Small intestine (tissue), 7 donors: ENCODE measurements at regions not wholly inside any gene's neighbourhood (a gene's known extent, or its start where the extent isn't known, plus 50 kb on each side); places are given as distances from the start of the nearest gene placed in this dataset.

Source experiments
- DNase-seq, 2 donors: peaks; one replicate each; pipeline versions ENCODE4 v3.0.0 to v3.0.0-alpha.2; 2013
- FAIRE-seq: peaks from 2 replicates; lab custom pipeline; 2012; peaks lifted over from hg19 to GRCh38; lab: Jason Lieb, UNC
- H3K27ac ChIP-seq, 3 donors: one replicate each; pipeline ENCODE4 v1.5.1; 2013; ENCODE audit warnings: low read length in 2 of 3, mild to moderate bottlenecking in 2 of 3, control low read depth in 1 of 3, inconsistent platforms in 1 of 3, low read depth in 1 of 3, moderate library complexity in 1 of 3
- H3K27me3 ChIP-seq, 3 donors: one replicate each; pipeline ENCODE4 v1.6.1; 2013; ENCODE audit warnings: low read length in 3 of 3, inconsistent platforms in 1 of 3; ENCODE audit not compliant: control insufficient read depth in 3 of 3, insufficient read depth in 3 of 3
- H3K36me3 ChIP-seq, 3 donors: one replicate each; pipeline ENCODE4 v1.6.1; 2013; ENCODE audit warnings: low read length in 3 of 3, inconsistent platforms in 1 of 3, low read depth in 1 of 3, mild to moderate bottlenecking in 1 of 3, moderate library complexity in 1 of 3; ENCODE audit not compliant: control insufficient read depth in 3 of 3, insufficient read depth in 2 of 3
- H3K4me1 ChIP-seq, 3 donors: one replicate each; pipeline ENCODE4 v1.6.1; 2013; ENCODE audit warnings: low read length in 2 of 3, inconsistent platforms in 1 of 3, low read depth in 1 of 3, mild to moderate bottlenecking in 1 of 3, moderate library complexity in 1 of 3; ENCODE audit not compliant: control insufficient read depth in 3 of 3, insufficient read depth in 2 of 3
- H3K4me3 ChIP-seq, 3 donors: one replicate each; pipeline ENCODE4 v1.5.1; 2013; ENCODE audit warnings: low read length in 3 of 3, control low read depth in 1 of 3, inconsistent platforms in 1 of 3, low read depth in 1 of 3, mild to moderate bottlenecking in 1 of 3, moderate library complexity in 1 of 3
- H3K9me3 ChIP-seq, 2 donors: one replicate each; pipeline ENCODE4 v1.6.1; 2013; ENCODE audit warnings: low read depth in 1 of 2, low read length in 1 of 2; ENCODE audit not compliant: control insufficient read depth in 2 of 2, insufficient read depth in 1 of 2
- WGBS, 3 donors: extraction: QIAGEN DNeasy Blood & Tissue Kit; methylation state at CpG; one replicate each; pipeline ENCODE4 v1.1.7; 2013; 5-methylcytosine and 5-hydroxymethylcytosine counted together
- donor health status: healthy with polysubstance abuse.
- donor health status: control.
- donor health status: control.
- donor health status: Bipolar disorder and iron deficiency.
- donor health status: healthy.

DNA sequence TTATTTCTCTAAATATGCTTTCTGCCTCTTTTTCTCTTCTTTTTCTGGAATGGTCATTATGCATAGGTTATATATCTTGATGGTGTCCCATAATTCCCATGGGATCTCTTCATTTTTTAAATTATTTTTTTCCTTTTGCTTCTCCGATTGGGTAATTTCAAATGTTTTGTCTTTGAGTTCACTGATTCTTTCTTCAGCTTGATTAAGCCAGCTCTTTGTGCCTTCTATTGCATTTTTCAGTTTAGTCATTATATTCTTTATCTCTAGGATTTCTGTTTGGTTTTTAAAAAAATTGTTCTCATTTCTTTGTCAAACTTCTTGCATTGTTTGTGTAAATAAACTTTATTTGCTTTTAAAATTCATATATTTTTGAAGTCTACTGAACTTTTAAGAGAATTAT, 251.1 kb downstream of the INSIG2 start:
- H3K36me3 ChIP-seq, result no peaks in the 10 kb centered on the region
- FAIRE-seq (no peak), DNase-seq (no peak)
- no peaks in the 10 kb centered on the region for H3K4me1 ChIP-seq
- peaks cover 0 to 7% of the 10 kb centered on the region in 2 donors for H3K9me3 ChIP-seq
- 94 to 97% (median 94%) methylated on average over 1 of the region's 1 CpG for WGBS, 3 donors
- no peaks in the 10 kb centered on the region for H3K27me3 ChIP-seq
- no peak overlapping the region for H3K27ac ChIP-seq
- no peak overlapping the region for H3K4me3 ChIP-seq

DNA sequence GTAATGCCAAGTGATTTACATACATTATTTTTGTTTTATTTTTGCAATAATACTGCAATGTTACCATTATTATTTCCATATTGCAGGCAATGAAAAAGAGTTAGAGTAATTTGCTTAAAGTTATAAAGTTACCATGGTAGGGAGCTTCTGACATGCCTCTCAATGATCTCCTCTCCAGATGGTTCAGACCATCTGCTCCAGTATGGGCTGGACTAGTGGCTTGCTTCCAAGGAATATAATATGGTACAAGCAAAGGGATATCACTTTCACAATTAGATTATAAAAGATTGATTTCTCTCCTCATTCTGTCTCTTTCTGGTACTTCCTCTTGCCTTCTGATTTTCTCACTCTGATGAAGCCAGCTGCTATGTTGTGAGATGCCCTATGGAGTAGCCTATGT, 245.4 kb downstream of the INSIG2 start:
- Histone ChIP-seq H3K4me3 (no peak overlapping the region), H3K27ac (no peak overlapping the region), H3K9me3 (no peaks in the 10 kb centered on the region), H3K4me1 (no peaks in the 10 kb centered on the region), H3K27me3 (peaks cover 0 to 2% (median 0%) of the 10 kb centered on the region in 3 donors), H3K36me3 (no peaks in the 10 kb centered on the region)
- no peak for FAIRE-seq
- no peak for DNase-seq

GRCh38 chr2:118325321-118325955, 237.2 kb downstream of the INSIG2 start:
- 73 to 80% (median 75%) methylated on average over 6 of the region's 6 CpGs for WGBS, 3 donors
- FAIRE-seq (no peak), DNase-seq (no peak)
- Histone ChIP-seq H3K27ac (no peak overlapping the region), H3K36me3 (no peaks in the 10 kb centered on the region), H3K27me3 (no peaks in the 10 kb centered on the region), H3K4me1 (no peaks in the 10 kb centered on the region), H3K4me3 (no peak overlapping the region), H3K9me3 (no peaks in the 10 kb centered on the region)

DNA sequence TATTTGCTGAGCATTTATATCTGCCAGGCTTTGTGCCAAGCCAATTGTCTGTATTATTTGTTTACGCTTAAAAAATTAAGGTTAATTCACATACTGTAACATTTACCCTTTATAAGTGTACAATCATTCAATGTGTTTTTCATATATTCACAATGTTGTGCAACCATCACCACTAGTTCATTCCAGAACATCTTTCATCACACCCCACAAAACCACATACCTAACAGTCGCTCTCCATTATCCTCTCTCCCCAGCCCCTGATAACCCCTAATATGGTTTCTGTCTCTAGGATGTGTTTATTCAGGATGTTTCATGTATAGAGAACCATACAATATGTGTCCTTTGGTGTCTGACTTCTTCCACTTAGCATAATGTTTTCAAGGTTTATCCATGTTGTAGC, 234.1 kb downstream of the INSIG2 start:
- no peak overlapping the region for H3K4me3 ChIP-seq
- no peak overlapping the region for H3K27ac ChIP-seq
- peaks cover 0 to 3% (median 0%) of the 10 kb centered on the region in 3 donors for H3K27me3 ChIP-seq
- no peaks in the 10 kb centered on the region for H3K9me3 ChIP-seq
- 79 to 86% (median 81%) methylated on average over 2 of the region's 2 CpGs for WGBS, 3 donors
- H3K4me1 ChIP-seq, result no peaks in the 10 kb centered on the region
- DNase-seq (no peak), FAIRE-seq (no peak)
- no peaks in the 10 kb centered on the region for H3K36me3 ChIP-seq

DNA sequence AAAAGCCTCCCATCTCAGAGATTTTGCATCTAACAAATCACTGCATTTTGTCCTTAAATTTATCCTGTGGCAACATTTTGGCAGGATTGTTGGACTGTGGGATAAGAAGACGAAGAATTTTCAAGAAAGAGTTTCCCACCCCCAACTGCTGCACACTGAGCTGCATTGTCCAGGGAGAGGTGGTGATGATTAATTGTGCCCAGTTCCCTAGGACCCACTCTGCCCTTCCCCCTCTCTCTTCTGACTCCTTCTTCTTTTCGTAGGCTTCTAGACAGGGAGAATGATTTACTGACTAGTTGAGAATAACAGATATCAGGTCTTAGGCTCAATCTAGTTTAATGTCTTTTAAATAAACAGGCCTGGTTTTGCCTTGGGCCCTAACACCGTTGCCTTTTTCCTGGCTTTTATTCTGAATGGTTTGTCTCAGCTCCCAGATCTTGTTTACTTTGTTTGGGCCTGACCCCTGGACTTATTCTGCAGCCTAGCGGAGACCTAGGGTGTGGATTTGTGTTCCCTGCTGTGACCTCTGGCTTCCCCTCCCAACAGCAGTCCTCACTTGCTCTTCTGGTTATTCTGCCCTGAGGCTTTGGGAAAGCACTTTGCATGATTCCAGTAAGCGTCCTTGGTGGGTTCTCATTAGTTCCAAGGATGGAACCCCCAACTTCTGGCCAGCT, 233.3 kb downstream of the INSIG2 start:
- DNase-seq (peak; percentile 6 to 20), FAIRE-seq (no peak)
- Histone ChIP-seq H3K36me3 (no peaks in the 10 kb centered on the region), H3K27ac (no peak overlapping the region), H3K27me3 (peaks cover 0 to 3% (median 0%) of the 10 kb centered on the region in 3 donors), H3K4me1 (no peaks in the 10 kb centered on the region), H3K9me3 (no peaks in the 10 kb centered on the region), H3K4me3 (no peak overlapping the region)
- 21 to 26% (median 24%) methylated on average over 5 of the region's 5 CpGs for WGBS, 3 donors

GRCh38 chr2:118320658-118321057, 232.4 kb downstream of the INSIG2 start:
- Histone ChIP-seq H3K27me3 (peaks cover 0 to 4% (median 2%) of the 10 kb centered on the region in 3 donors), H3K9me3 (no peaks in the 10 kb centered on the region), H3K4me1 (no peaks in the 10 kb centered on the region), H3K36me3 (no peaks in the 10 kb centered on the region), H3K4me3 (no peak overlapping the region), H3K27ac (no peak overlapping the region)
- FAIRE-seq (no peak), DNase-seq (no peak)
- 70 to 88% (median 86%) methylated on average over 4 of the region's 4 CpGs for WGBS, 3 donors

DNA sequence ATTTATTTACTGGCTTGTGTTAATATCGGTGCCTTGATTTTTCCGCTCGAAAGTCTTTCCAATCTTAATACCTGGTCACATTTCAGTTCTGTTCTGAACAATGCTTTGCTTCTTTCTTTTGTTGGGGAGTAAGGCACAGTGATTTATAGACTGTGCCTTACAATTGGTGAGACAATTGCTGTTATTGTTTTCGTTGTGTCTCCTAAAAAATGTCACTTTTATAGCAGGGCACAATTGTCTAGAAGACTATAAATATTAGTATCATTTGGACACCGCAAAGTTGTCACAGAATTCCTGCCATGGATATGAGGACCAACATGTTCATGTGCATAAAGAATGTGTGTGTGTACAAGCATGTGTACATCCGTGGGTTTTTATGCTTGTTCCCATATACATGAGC, 231.9 kb downstream of the INSIG2 start:
- H3K27ac ChIP-seq, result no peak overlapping the region
- no peak for FAIRE-seq
- no peak overlapping the region for H3K4me3 ChIP-seq
- H3K27me3 ChIP-seq, result peaks cover 0 to 5% (median 2%) of the 10 kb centered on the region in 3 donors
- no peaks in the 10 kb centered on the region for H3K9me3 ChIP-seq
- H3K36me3 ChIP-seq, result no peaks in the 10 kb centered on the region
- no peak for DNase-seq
- 67 to 83% (median 77%) methylated on average over 6 of the region's 6 CpGs for WGBS, 3 donors
- H3K4me1 ChIP-seq, result no peaks in the 10 kb centered on the region

DNA sequence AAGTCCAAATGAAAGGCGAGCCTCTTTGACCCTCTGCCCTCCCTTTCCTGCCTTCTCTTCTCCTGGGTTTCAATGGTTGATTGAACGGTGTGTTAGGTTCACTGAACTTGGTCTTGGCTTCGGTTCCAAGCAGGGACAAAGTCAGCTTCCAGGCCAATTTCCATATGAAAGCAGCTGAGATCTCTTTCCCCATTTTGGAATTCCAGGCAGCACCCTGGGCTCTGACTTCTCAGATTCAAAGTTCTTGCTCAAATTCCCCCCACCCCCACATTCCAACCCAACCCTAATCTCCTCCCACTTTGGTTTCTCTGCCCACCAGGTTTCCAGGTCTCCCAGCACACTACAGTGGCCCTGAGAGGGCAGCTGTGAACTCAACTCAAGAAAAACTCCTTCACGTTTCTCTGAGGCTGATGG, 231.0 kb downstream of the INSIG2 start:
- H3K36me3 ChIP-seq, result no peaks in the 10 kb centered on the region
- H3K4me3 ChIP-seq, result no peak overlapping the region
- H3K27me3 ChIP-seq, result peaks cover 0 to 8% (median 5%) of the 10 kb centered on the region in 3 donors
- no peaks in the 10 kb centered on the region for H3K4me1 ChIP-seq
- 19 to 23% (median 22%) methylated on average over 4 of the region's 4 CpGs for WGBS, 3 donors
- H3K27ac ChIP-seq, result no peak overlapping the region
- H3K9me3 ChIP-seq, result no peaks in the 10 kb centered on the region
- DNase-seq (no peak), FAIRE-seq (no peak)
